Kidney (tissue), 13 donors: ENCODE measurements at regions not wholly inside any gene's neighbourhood (a gene's known extent, or its start where the extent isn't known, plus 50 kb on each side); places are given as distances from the start of the nearest gene placed in this dataset.

ENCODE experiments used
- DNase-seq, 5 donors: peaks; one replicate each; pipeline ENCODE4 v3.0.0-alpha.2; 2013 to 2020
- FAIRE-seq: peaks from 2 replicates; lab custom pipeline; 2012; peaks lifted over from hg19 to GRCh38; lab: Jason Lieb, UNC
- H3K27ac ChIP-seq, 2 donors: one replicate each; pipeline ENCODE4 v1.7.0; 2013; ENCODE audit warnings: low read depth in 2 of 2, low read length in 2 of 2, inconsistent platforms in 1 of 2
- H3K27me3 ChIP-seq: one replicate; pipeline ENCODE4 v1.7.1; 2013; ENCODE audit warnings: low read length, inconsistent platforms; ENCODE audit not compliant: control insufficient read depth, insufficient read depth
- H3K36me3 ChIP-seq, 3 donors: one replicate each; pipeline versions ENCODE4 v1.7.0 to v1.7.1; 2013; ENCODE audit warnings: low read length in 3 of 3, control low read depth in 1 of 3, inconsistent platforms in 1 of 3; ENCODE audit not compliant: insufficient read depth in 3 of 3, control insufficient read depth in 2 of 3
- H3K4me1 ChIP-seq, 3 donors: one replicate each; pipeline versions ENCODE4 v1.7.0 to v1.7.1; 2013; ENCODE audit warnings: low read length in 3 of 3, inconsistent platforms in 1 of 3, low read depth in 1 of 3; ENCODE audit not compliant: control insufficient read depth in 2 of 3, insufficient read depth in 2 of 3
- H3K4me3 ChIP-seq, 3 donors: one replicate each; pipeline versions ENCODE4 v1.7.0 to v1.8.1; 2013; ENCODE audit warnings: low read length in 3 of 3, control low read depth in 1 of 3, inconsistent platforms in 1 of 3
- H3K9ac ChIP-seq, 3 donors: one replicate each; pipeline versions ENCODE4 v1.7.0 to v1.7.1; 2013; ENCODE audit warnings: low read length in 3 of 3, control low read depth in 1 of 3, inconsistent platforms in 1 of 3
- H3K9me3 ChIP-seq, 3 donors: one replicate each; pipeline versions ENCODE4 v1.7.0 to v1.7.1; 2013; ENCODE audit warnings: low read length in 3 of 3, control low read depth in 1 of 3, inconsistent platforms in 1 of 3; ENCODE audit not compliant: control insufficient read depth in 2 of 3, insufficient read depth in 1 of 3
- CTCF ChIP-seq: IDR thresholded peaks from 3 replicates; pipeline ENCODE4 v1.5.1; 2012; ENCODE audit warnings: mild to moderate bottlenecking, moderate library complexity, borderline replicate concordance; ENCODE audit not compliant: insufficient read depth; ENCODE audit errors: extremely low read depth
- intact Hi-C: fragments of 100-400 bp; cut with DNase I; formaldehyde crosslinking; loops from one replicate; pipeline ENCODE4 v1.11.1; 2022
- donor health status: control.
- donor health status: control.
- donor health status: control.
- donor health status: control.
- donor health status: control.
- donor health status: DM: yes; HTN: yes; CAD: no.
- donor health status: Normal renal cell carcinoma (clear cell type).

DNA sequence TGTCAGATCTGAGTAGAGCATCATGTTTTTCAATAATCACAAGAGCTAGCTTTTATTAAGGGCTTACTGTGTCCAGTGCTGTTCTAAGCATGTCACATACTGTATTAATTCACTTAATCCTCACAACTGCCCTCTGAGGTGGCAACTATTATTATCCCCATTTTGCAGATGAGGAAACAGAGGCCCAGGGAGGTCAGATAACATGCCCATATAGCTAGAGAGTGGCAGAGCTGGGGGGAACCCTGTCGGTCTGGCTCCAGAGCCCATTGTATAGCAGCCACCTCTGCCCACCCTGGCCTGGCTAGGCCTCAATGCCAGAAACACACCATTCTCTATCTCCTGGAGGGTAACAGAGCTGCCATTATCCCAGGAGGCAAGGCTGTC, 113.2 kb downstream of the B3GNT2 start:
- H3K9me3 ChIP-seq: no peaks in the 10 kb centered on the region
- no peak overlapping the region for H3K27ac ChIP-seq
- H3K27me3 ChIP-seq: no peaks in the 10 kb centered on the region
- FAIRE-seq (no peak), DNase-seq (no peak)
- no peak for TF ChIP-seq CTCF
- intact Hi-C loops: no loop called here
- H3K4me3 ChIP-seq: no peak overlapping the region
- H3K36me3 ChIP-seq: no peaks in the 10 kb centered on the region
- no peak overlapping the region for H3K9ac ChIP-seq
- peaks cover 0 to 19% (median 17%) of the 10 kb centered on the region in 3 donors for H3K4me1 ChIP-seq

- no peak for FAIRE-seq
- peak in 1 of 5 donors; percentile 74 for DNase-seq
- H3K4me1 ChIP-seq: peaks cover 0 to 19% (median 17%) of the 10 kb centered on the region in 3 donors
These were observed 111.8 kb downstream of the B3GNT2 start for GRCh38 chr2:62307469-62308389.

DNA sequence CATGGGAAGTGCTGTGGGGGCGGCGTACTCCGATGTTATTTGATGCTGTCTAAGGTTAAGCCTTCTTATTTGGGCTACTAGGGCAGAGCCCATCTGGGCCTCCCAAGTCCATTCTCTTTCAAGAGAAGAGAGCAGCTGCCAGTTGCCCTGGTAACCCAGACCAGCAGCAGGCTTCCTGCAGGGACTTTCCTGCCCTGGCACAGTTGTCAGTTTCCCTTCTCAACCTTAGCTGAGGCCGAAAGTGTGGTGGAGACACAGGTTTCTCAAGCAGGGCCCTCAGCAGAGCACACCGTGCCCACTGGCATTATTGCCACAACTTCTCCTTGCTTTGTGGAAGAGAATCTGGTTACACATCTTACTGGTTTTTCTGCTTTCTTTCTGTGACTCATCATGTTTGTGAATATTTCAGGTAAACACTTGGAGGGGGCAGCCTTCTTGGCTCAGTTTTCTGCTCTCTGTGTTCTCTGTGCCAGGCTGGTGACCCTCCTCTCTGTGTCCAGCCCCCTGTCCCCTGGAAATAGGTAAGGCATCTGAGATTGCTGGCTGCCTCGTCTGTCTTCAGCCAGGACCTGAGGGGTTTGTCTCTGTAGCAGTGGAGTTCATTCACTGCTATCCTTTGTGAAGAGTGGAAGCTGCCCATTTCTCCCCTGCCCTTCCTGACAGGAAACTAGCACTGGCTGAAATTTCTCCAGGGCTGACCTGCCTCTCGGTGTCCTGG, 111.0 kb downstream of the B3GNT2 start:
- no peaks in the 10 kb centered on the region for H3K27me3 ChIP-seq
- no peak overlapping the region for H3K4me3 ChIP-seq
- DNase-seq (peak in 3 of 5 donors; percentile 53 to 82 (median 54)), FAIRE-seq (no peak)
- intact Hi-C loops: no loop called here
- no peaks in the 10 kb centered on the region for H3K36me3 ChIP-seq
- H3K27ac ChIP-seq: peak overlapping the region; percentile 30 to 34
- no peak for TF ChIP-seq CTCF
- no peak overlapping the region for H3K9ac ChIP-seq
- H3K4me1 ChIP-seq: peaks cover 0 to 19% (median 17%) of the 10 kb centered on the region in 3 donors
- H3K9me3 ChIP-seq: no peaks in the 10 kb centered on the region

More at GRCh38 chr2:62307469-62308389, 111.8 kb downstream of the B3GNT2 start:
- H3K9me3 ChIP-seq: no peaks in the 10 kb centered on the region
- no peaks in the 10 kb centered on the region for H3K36me3 ChIP-seq
- intact Hi-C loops: no loop called here
- no peaks in the 10 kb centered on the region for H3K27me3 ChIP-seq
- H3K27ac ChIP-seq: peak overlapping the region; percentile 30 to 34
- no peak overlapping the region for H3K4me3 ChIP-seq
- TF ChIP-seq CTCF: no peak
- no peak overlapping the region for H3K9ac ChIP-seq
